ENCODE measurements at regions not wholly inside any gene's neighbourhood (a gene's known extent, or its start where the extent isn't known, plus 50 kb on each side); places are given as distances from the start of the nearest gene placed in this dataset.

GRCh38 chr13:105213512-105213911 lies 1322.0 kb downstream of the EFNB2 start:
- TF ChIP-seq CTCF (IDR thresholded peaks at IDR 0.05): no peak
- no peak for TF ChIP-seq POLR2A (IDR thresholded peaks at IDR 0.05)
